H9 (cell line): ENCODE measurements at regions not wholly inside any gene's neighbourhood (a gene's known extent, or its start where the extent isn't known, plus 50 kb on each side); places are given as distances from the start of the nearest gene placed in this dataset.

Experiments used
- DNase-seq: peaks from one replicate; pipeline ENCODE4 v3.0.0-alpha.2; 2017
- H2AFZ ChIP-seq: one replicate; pipeline ENCODE4 v1.6.1; 2013; ENCODE audit warnings: mild to moderate bottlenecking, low read length, control low read depth, moderate library complexity
- H2AK5ac ChIP-seq: 2 replicates; pipeline ENCODE4 v1.6.1; 2013; ENCODE audit warnings: low read length, control low read depth, mixed read lengths; ENCODE audit not compliant: insufficient read length
- H2BK120ac ChIP-seq: one replicate; pipeline ENCODE4 v1.6.1; 2013; ENCODE audit warnings: low read depth, mild to moderate bottlenecking, low read length, control low read depth, inconsistent platforms; ENCODE audit not compliant: poor library complexity, severe bottlenecking
- H2BK12ac ChIP-seq: 2 replicates; pipeline ENCODE4 v1.6.1; 2013; ENCODE audit warnings: low read length, control low read depth, mixed read lengths, low read depth; ENCODE audit not compliant: insufficient read length
- H2BK15ac ChIP-seq: 2 replicates; pipeline ENCODE4 v1.6.1; 2013; ENCODE audit warnings: low read depth, low read length, control low read depth
- H2BK20ac ChIP-seq: one replicate; pipeline ENCODE4 v1.6.1; 2013; ENCODE audit warnings: low read depth, mild to moderate bottlenecking, low read length, control low read depth, inconsistent platforms; ENCODE audit not compliant: poor library complexity, severe bottlenecking
- H2BK5ac ChIP-seq: 2 replicates; pipeline ENCODE4 v1.6.1; 2013; ENCODE audit warnings: low read length, control low read depth, mixed read lengths; ENCODE audit not compliant: insufficient read length
- H3K14ac ChIP-seq: 2 replicates; pipeline ENCODE4 v1.6.1; 2013; ENCODE audit warnings: low read length, control low read depth; ENCODE audit not compliant: insufficient read depth
- H3K18ac ChIP-seq: 2 replicates; pipeline ENCODE4 v1.6.1; 2013; ENCODE audit warnings: low read depth, mild to moderate bottlenecking, mixed read lengths, low read length, control low read depth; ENCODE audit not compliant: insufficient read length
- H3K23ac ChIP-seq: 2 replicates; pipeline ENCODE4 v1.6.1; 2013; ENCODE audit warnings: low read length, control low read depth, mixed read lengths, low read depth; ENCODE audit not compliant: insufficient read length
- H3K23me2 ChIP-seq: 2 replicates; pipeline ENCODE4 v1.6.1; 2013; ENCODE audit warnings: low read depth, mild to moderate bottlenecking, mixed read lengths, low read length, control low read depth; ENCODE audit not compliant: insufficient read length, poor library complexity, severe bottlenecking
- H3K27ac ChIP-seq: 2 replicates; pipeline ENCODE4 v1.5.1; 2013; ENCODE audit warnings: low read length, control low read depth, mixed read lengths, low read depth; ENCODE audit not compliant: insufficient read length
- H3K27me3 ChIP-seq: 2 replicates; pipeline ENCODE4 v1.6.1; 2013; ENCODE audit warnings: low read length, control low read depth, inconsistent platforms; ENCODE audit not compliant: insufficient read depth
- H3K4ac ChIP-seq: 2 replicates; pipeline ENCODE4 v1.6.1; 2013; ENCODE audit warnings: low read depth, mild to moderate bottlenecking, control low read depth, inconsistent platforms, low read length, moderate library complexity
- H3K4me1 ChIP-seq: 2 replicates; pipeline ENCODE4 v1.6.1; 2013; ENCODE audit warnings: low read length, control low read depth, inconsistent platforms; ENCODE audit not compliant: insufficient read depth
- H3K4me2 ChIP-seq: 2 replicates; pipeline ENCODE4 v1.6.1; 2013; ENCODE audit warnings: low read length, control low read depth, mixed read lengths; ENCODE audit not compliant: insufficient read length, insufficient read depth
- H3K56ac ChIP-seq: 2 replicates; pipeline ENCODE4 v1.6.1; 2013; ENCODE audit warnings: low read depth, mild to moderate bottlenecking, mixed read lengths, low read length, control low read depth; ENCODE audit not compliant: insufficient read length
- H3K79me1 ChIP-seq: 2 replicates; pipeline ENCODE4 v1.6.1; 2013; ENCODE audit warnings: low read depth, mild to moderate bottlenecking, moderate library complexity, low read length, control low read depth, inconsistent platforms; ENCODE audit not compliant: insufficient read depth, poor library complexity, severe bottlenecking
- H3K79me2 ChIP-seq: 2 replicates; pipeline ENCODE4 v1.6.1; 2013; ENCODE audit warnings: low read length, control low read depth, inconsistent platforms; ENCODE audit not compliant: insufficient read depth
- H3K9ac ChIP-seq: 2 replicates; pipeline ENCODE4 v1.6.1; 2013; ENCODE audit warnings: low read length, control low read depth, mixed read lengths; ENCODE audit not compliant: insufficient read length; ENCODE audit errors: extremely low read depth
- H3K9me3 ChIP-seq: one replicate; pipeline ENCODE4 v1.6.1; 2013; ENCODE audit warnings: low read depth, low read length, inconsistent platforms; ENCODE audit not compliant: control insufficient read depth
- H3T11ph ChIP-seq: one replicate; pipeline ENCODE4 v1.6.1; 2013; ENCODE audit warnings: mild to moderate bottlenecking, low read length, control low read depth, inconsistent platforms
- H4K20me1 ChIP-seq: one replicate; pipeline ENCODE4 v1.6.1; 2013; ENCODE audit not compliant: control insufficient read depth, insufficient read length, insufficient read depth
- H4K5ac ChIP-seq: 2 replicates; pipeline ENCODE4 v1.6.1; 2013; ENCODE audit warnings: low read depth, mild to moderate bottlenecking, mixed read lengths, low read length, control low read depth; ENCODE audit not compliant: insufficient read length
- H4K8ac ChIP-seq: replicated peaks from 2 replicates; pipeline ENCODE4 v1.6.1; 2013; ENCODE audit warnings: low read length, control low read depth, mixed read lengths, low read depth; ENCODE audit not compliant: insufficient read length
- H4K91ac ChIP-seq: 2 replicates; pipeline ENCODE4 v1.6.1; 2013; ENCODE audit warnings: low read depth, mild to moderate bottlenecking, moderate library complexity, mixed read lengths, low read length, control low read depth; ENCODE audit not compliant: insufficient read length
- H3K27ac Mint-ChIP-seq, 3 experiments: 2 replicates in 2 of 3; 3 replicates in 1 of 3; pipeline ENCODE4 v1.8.0; 2020 to 2021; ENCODE audit warnings: mixed read lengths in 3 of 3, mild to moderate bottlenecking in 1 of 3, moderate library complexity in 1 of 3
- H3K27me3 Mint-ChIP-seq: 2 replicates; pipeline ENCODE4 v1.8.0; 2021; ENCODE audit warnings: low read depth, mild to moderate bottlenecking, moderate library complexity, mixed read lengths
- H3K36me3 Mint-ChIP-seq, 3 experiments: 2 replicates in 2 of 3; 3 replicates in 1 of 3; pipeline ENCODE4 v1.8.0; 2020 to 2021; ENCODE audit warnings: low read depth in 3 of 3, mixed read lengths in 3 of 3; ENCODE audit not compliant: insufficient read depth in 1 of 3
- H3K4me1 Mint-ChIP-seq, 2 experiments: 2 replicates each; pipeline ENCODE4 v1.8.0; 2020; ENCODE audit warnings: mixed read lengths in 2 of 2
- H3K4me3 Mint-ChIP-seq, 2 experiments: 2 replicates in 1 of 2; 3 replicates in 1 of 2; pipeline ENCODE4 v1.8.0; 2020 to 2021; ENCODE audit warnings: mild to moderate bottlenecking in 2 of 2, mixed read lengths in 2 of 2, moderate library complexity in 1 of 2
- H3K9me3 Mint-ChIP-seq, 2 experiments: 2 replicates in 1 of 2; 3 replicates in 1 of 2; pipeline ENCODE4 v1.8.0; 2020; ENCODE audit warnings: mild to moderate bottlenecking in 2 of 2, mixed read lengths in 2 of 2, moderate library complexity in 1 of 2
- CTCF ChIP-seq: fragments of 200-600 bp; sonication (generic); conservative IDR thresholded peaks from 3 replicates; pipeline ENCODE4 v1.8.0; 2021; ENCODE audit warnings: antibody characterized with exemption, mild to moderate bottlenecking
- WGBS: extraction: QIAGEN DNeasy Blood & Tissue Kit; methylation state at CpG from one replicate; pipeline ENCODE4 v1.1.7; 2013; ENCODE audit warnings: missing lambda C conversion rate, low lambda C conversion rate, mixed read lengths; ENCODE audit not compliant: insufficient read length; ENCODE audit errors: extremely low coverage; 5-methylcytosine and 5-hydroxymethylcytosine counted together

- no peak overlapping the region for H3K4me2 ChIP-seq
- no peak overlapping the region for H3K4me3 Mint-ChIP-seq
- H3K4me1 ChIP-seq = no peaks in the 10 kb centered on the region
- no peak overlapping the region for H3K56ac ChIP-seq
- no peak overlapping the region for H3K4ac ChIP-seq
- no peaks in the 10 kb centered on the region for H3K27me3 ChIP-seq
- H4K20me1 ChIP-seq = no peaks in the 10 kb centered on the region
- H2BK12ac ChIP-seq = no peak overlapping the region
- 0 out of 2 replicates have a peak overlapping the region, but pooled peaks have one; percentile 13 for H3K14ac ChIP-seq
- H2BK20ac ChIP-seq = no peak overlapping the region
- H3T11ph ChIP-seq = no peak overlapping the region
- WGBS = no CpG with 5 or more reads among the region's 2 CpGs
- H3K27ac ChIP-seq = no peak overlapping the region
- H3K23me2 ChIP-seq = no peaks in the 10 kb centered on the region
- TF ChIP-seq CTCF = no peak
- H3K79me1 ChIP-seq = no peaks in the 10 kb centered on the region
- H3K36me3 Mint-ChIP-seq = no peaks in the 10 kb centered on the region; a peak in 2 of 7 replicates
- H3K9me3 ChIP-seq = no peaks in the 10 kb centered on the region
- no peak overlapping the region for H3K23ac ChIP-seq
- H3K9me3 Mint-ChIP-seq = peaks cover 0 to 5% of the 10 kb centered on the region in 2 experiments; a peak in 3 of 5 replicates
- H4K91ac ChIP-seq = no peak overlapping the region
- no peak overlapping the region for H2AFZ ChIP-seq
- peaks cover 9 to 19% of the 10 kb centered on the region in 2 experiments; a peak in 3 of 4 replicates for H3K4me1 Mint-ChIP-seq
- no peak overlapping the region for H2BK120ac ChIP-seq
- H3K9ac ChIP-seq = no peak overlapping the region
- no peak overlapping the region for H4K5ac ChIP-seq
- H2AK5ac ChIP-seq = no peak overlapping the region
- H3K79me2 ChIP-seq = no peaks in the 10 kb centered on the region
- H2BK15ac ChIP-seq = no peak overlapping the region
- H3K27ac Mint-ChIP-seq = no peak overlapping the region; a peak in 1 of 7 replicates
- H3K18ac ChIP-seq = no peak overlapping the region
- H2BK5ac ChIP-seq = no peak overlapping the region
- H3K27me3 Mint-ChIP-seq = no peaks in the 10 kb centered on the region
- no peak overlapping the region for H4K8ac ChIP-seq
- DNase-seq = no peak
These were observed 826.3 kb downstream of the BCL11B start for GRCh38 chr14:98445718-98446117.
